Neural progenitor cell (in vitro differentiated cells): ENCODE measurements at regions not wholly inside any gene's neighbourhood (a gene's known extent, or its start where the extent isn't known, plus 50 kb on each side); places are given as distances from the start of the nearest gene placed in this dataset.

ENCODE experiments used
- DNase-seq: peaks from one replicate; pipeline ENCODE4 v3.0.0-alpha.2; 2016; ENCODE audit warnings: low spot score
- H2AFZ ChIP-seq: fragments of 200-600 bp; sonication (generic); replicated peaks from 2 replicates; pipeline ENCODE4 v1.6.1; 2016; ENCODE audit warnings: antibody characterized with exemption
- H3F3A ChIP-seq: fragments of 200-600 bp; sonication (generic); 2 replicates; pipeline ENCODE4 v1.6.1; 2016; ENCODE audit warnings: antibody characterized with exemption, low read depth
- H3K27ac ChIP-seq: fragments of 200-600 bp; sonication (generic); 2 replicates; pipeline ENCODE4 v1.5.1; 2016; ENCODE audit warnings: mild to moderate bottlenecking
- H3K27me3 ChIP-seq: fragments of 200-600 bp; sonication (generic); 2 replicates; pipeline ENCODE4 v1.6.1; 2016; ENCODE audit warnings: mild to moderate bottlenecking, moderate library complexity
- H3K36me3 ChIP-seq: fragments of 200-600 bp; sonication (generic); 2 replicates; pipeline ENCODE4 v1.5.1; 2016
- H3K4me1 ChIP-seq: fragments of 200-600 bp; sonication (generic); 2 replicates; pipeline ENCODE4 v1.6.1; 2016; ENCODE audit warnings: mixed run types
- H3K4me2 ChIP-seq: fragments of 200-600 bp; sonication (generic); 2 replicates; pipeline ENCODE4 v1.6.1; 2016
- H3K4me3 ChIP-seq: fragments of 200-600 bp; sonication (generic); 2 replicates; pipeline ENCODE4 v1.5.1; 2016
- H3K79me2 ChIP-seq: fragments of 200-600 bp; sonication (generic); 2 replicates; pipeline ENCODE4 v1.6.1; 2016; ENCODE audit warnings: low read depth
- H3K9ac ChIP-seq: fragments of 200-600 bp; sonication (generic); 2 replicates; pipeline ENCODE4 v1.6.1; 2016
- H3K9me3 ChIP-seq: fragments of 200-600 bp; sonication (generic); 2 replicates; pipeline ENCODE4 v1.5.1; 2016; ENCODE audit warnings: low read depth
- H4K20me1 ChIP-seq: fragments of 200-600 bp; sonication (generic); 2 replicates; pipeline ENCODE4 v1.6.1; 2016; ENCODE audit warnings: low read depth
- H3K27ac Mint-ChIP-seq: 3 replicates; pipeline ENCODE4 v1.8.0; 2021; ENCODE audit warnings: mixed read lengths
- H3K27me3 Mint-ChIP-seq: 2 replicates; pipeline ENCODE4 v1.8.0; 2022; ENCODE audit warnings: low read depth, mild to moderate bottlenecking, inconsistent platforms, moderate library complexity, mixed read lengths; ENCODE audit not compliant: insufficient read depth
- H3K36me3 Mint-ChIP-seq: 3 replicates; pipeline ENCODE4 v1.8.0; 2021; ENCODE audit warnings: mixed read lengths
- H3K4me1 Mint-ChIP-seq: 3 replicates; pipeline ENCODE4 v1.8.0; 2021; ENCODE audit warnings: mixed read lengths
- H3K4me3 Mint-ChIP-seq: 3 replicates; pipeline ENCODE4 v1.8.0; 2021; ENCODE audit warnings: mild to moderate bottlenecking, moderate library complexity, mixed read lengths
- H3K9me3 Mint-ChIP-seq: 3 replicates; pipeline ENCODE4 v1.8.0; 2020; ENCODE audit warnings: mixed read lengths
- EZH2 ChIP-seq: fragments of 200-600 bp; sonication (generic); IDR thresholded peaks from 2 replicates; pipeline ENCODE4 v1.6.1; 2017; ENCODE audit warnings: antibody characterized with exemption, mild to moderate bottlenecking, moderate library complexity
- EZH2phosphoT487 ChIP-seq: fragments of 200-600 bp; sonication (generic); IDR thresholded peaks from 2 replicates; pipeline ENCODE4 v1.6.1; 2017; ENCODE audit warnings: antibody characterized with exemption
- TF ChIP-seq, protein P1 (sequence below): fragments of 200-600 bp; sonication (generic); IDR thresholded peaks from 2 replicates; pipeline ENCODE4 v1.5.1; 2017; ENCODE audit warnings: antibody characterized with exemption, mild to moderate bottlenecking

DNA sequence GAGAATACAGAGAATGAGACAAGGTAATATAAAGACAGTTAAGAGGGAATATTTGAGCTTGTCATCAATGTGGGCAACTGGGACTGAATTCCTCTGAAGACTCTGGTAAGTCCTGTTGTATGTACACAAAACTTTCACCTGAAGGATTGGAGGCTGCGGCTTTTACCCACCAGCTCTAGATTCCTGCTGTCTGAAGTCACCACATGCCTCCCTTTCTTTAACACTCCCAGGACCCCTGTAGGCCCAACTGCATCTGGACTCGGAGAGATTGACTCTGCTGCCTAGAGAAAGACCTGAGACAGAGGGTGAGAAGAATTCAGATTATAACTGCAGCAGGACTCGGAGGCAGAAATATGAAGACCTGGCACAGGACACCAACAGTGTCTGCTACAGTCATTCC, 1048.0 kb downstream of the PDHA2 start:
- Mint-ChIP-seq H3K9me3 (no peaks in the 10 kb centered on the region), H3K36me3 (no peaks in the 10 kb centered on the region), H3K4me1 (peaks cover 7% of the 10 kb centered on the region), H3K4me3 (no peak overlapping the region), H3K27me3 (no peaks in the 10 kb centered on the region), H3K27ac (no peak overlapping the region)
- no peaks in the 10 kb centered on the region for H3K4me1 ChIP-seq
- no peak overlapping the region for H2AFZ ChIP-seq
- TF ChIP-seq EZH2 (no peak), EZH2phosphoT487 (no peak)
- TF ChIP-seq, protein P1, sequence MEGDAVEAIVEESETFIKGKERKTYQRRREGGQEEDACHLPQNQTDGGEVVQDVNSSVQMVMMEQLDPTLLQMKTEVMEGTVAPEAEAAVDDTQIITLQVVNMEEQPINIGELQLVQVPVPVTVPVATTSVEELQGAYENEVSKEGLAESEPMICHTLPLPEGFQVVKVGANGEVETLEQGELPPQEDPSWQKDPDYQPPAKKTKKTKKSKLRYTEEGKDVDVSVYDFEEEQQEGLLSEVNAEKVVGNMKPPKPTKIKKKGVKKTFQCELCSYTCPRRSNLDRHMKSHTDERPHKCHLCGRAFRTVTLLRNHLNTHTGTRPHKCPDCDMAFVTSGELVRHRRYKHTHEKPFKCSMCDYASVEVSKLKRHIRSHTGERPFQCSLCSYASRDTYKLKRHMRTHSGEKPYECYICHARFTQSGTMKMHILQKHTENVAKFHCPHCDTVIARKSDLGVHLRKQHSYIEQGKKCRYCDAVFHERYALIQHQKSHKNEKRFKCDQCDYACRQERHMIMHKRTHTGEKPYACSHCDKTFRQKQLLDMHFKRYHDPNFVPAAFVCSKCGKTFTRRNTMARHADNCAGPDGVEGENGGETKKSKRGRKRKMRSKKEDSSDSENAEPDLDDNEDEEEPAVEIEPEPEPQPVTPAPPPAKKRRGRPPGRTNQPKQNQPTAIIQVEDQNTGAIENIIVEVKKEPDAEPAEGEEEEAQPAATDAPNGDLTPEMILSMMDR = no peak
- no peaks in the 10 kb centered on the region for H3K9me3 ChIP-seq
- DNase-seq = peak; percentile 9
- no peak overlapping the region for H3K4me3 ChIP-seq
- no peaks in the 10 kb centered on the region for H3K36me3 ChIP-seq
- no peaks in the 10 kb centered on the region for H3F3A ChIP-seq
- H4K20me1 ChIP-seq = no peaks in the 10 kb centered on the region
- no peak overlapping the region for H3K27ac ChIP-seq
- H3K27me3 ChIP-seq = no peaks in the 10 kb centered on the region
- H3K9ac ChIP-seq = no peak overlapping the region
- no peak overlapping the region for H3K4me2 ChIP-seq
- H3K79me2 ChIP-seq = no peaks in the 10 kb centered on the region

DNA sequence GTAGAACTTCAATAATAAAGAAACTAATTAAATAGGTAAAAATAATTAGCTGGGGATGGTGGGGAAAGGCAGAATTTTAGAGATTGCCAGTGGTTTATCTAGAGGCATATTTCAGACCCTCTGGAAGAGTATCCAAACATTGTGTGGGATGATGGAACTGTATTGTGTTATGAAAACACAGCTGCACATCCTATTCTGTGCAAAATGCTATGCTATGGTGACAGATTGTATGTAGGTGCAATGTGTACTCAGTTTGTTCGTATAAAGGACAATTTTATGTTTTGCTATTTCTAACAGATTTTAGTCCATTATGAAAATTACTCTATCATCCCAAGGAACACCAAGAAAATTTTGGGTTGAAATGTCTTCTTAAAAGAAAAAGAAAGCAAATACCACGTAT, 1054.7 kb downstream of the PDHA2 start:
- Mint-ChIP-seq H3K9me3 (no peaks in the 10 kb centered on the region), H3K27ac (no peak overlapping the region), H3K27me3 (no peaks in the 10 kb centered on the region), H3K4me3 (no peak overlapping the region), H3K36me3 (no peaks in the 10 kb centered on the region), H3K4me1 (no peaks in the 10 kb centered on the region)
- Histone ChIP-seq H3K4me3 (no peak overlapping the region), H3F3A (no peaks in the 10 kb centered on the region), H3K27me3 (no peaks in the 10 kb centered on the region), H3K79me2 (no peaks in the 10 kb centered on the region), H3K9me3 (no peaks in the 10 kb centered on the region), H3K4me2 (no peak overlapping the region), H2AFZ (no peak overlapping the region), H3K27ac (no peak overlapping the region), H3K9ac (no peak overlapping the region), H3K4me1 (no peaks in the 10 kb centered on the region), H4K20me1 (no peaks in the 10 kb centered on the region), H3K36me3 (no peaks in the 10 kb centered on the region)
- TF ChIP-seq EZH2 = no peak
- TF ChIP-seq, protein P1 = no peak
- TF ChIP-seq EZH2phosphoT487 = no peak
- DNase-seq = no peak

GRCh38 chr4:96895826-96896225, 1055.9 kb downstream of the PDHA2 start:
- Mint-ChIP-seq H3K27ac (no peak overlapping the region), H3K4me3 (no peak overlapping the region), H3K36me3 (no peaks in the 10 kb centered on the region), H3K4me1 (no peaks in the 10 kb centered on the region), H3K27me3 (no peaks in the 10 kb centered on the region), H3K9me3 (no peaks in the 10 kb centered on the region)
- Histone ChIP-seq H2AFZ (peak overlapping the region; percentile 61), H3K79me2 (no peaks in the 10 kb centered on the region), H3K27ac (no peak overlapping the region), H3K9me3 (no peaks in the 10 kb centered on the region), H3K36me3 (no peaks in the 10 kb centered on the region), H4K20me1 (no peaks in the 10 kb centered on the region), H3K27me3 (no peaks in the 10 kb centered on the region), H3K9ac (no peak overlapping the region), H3F3A (no peaks in the 10 kb centered on the region), H3K4me1 (no peaks in the 10 kb centered on the region), H3K4me3 (no peak overlapping the region), H3K4me2 (no peak overlapping the region)
- no peak for DNase-seq
- no peak for TF ChIP-seq EZH2phosphoT487
- TF ChIP-seq, protein P1 = no peak
- TF ChIP-seq EZH2 = no peak

DNA sequence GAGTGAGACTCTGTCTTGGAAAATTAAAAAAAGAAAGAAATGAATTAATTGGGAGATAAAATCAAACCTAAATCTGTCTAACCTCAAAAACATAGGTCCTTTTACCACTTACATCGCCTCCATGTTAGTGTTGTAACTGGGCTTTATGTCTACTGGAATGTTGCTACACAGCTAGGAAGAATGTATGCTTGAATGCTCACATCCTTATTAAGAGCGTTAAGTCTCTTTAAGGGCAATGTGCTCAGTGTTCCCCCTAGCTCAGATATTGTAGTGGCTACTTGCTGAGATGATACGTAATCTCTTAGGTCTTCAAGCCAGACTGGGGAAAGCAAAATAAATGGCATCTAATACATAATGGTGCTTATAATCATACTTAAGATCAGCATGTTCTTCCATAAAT, 1072.8 kb downstream of the PDHA2 start:
- Mint-ChIP-seq H3K4me3 (no peak overlapping the region), H3K27me3 (no peaks in the 10 kb centered on the region), H3K9me3 (no peaks in the 10 kb centered on the region), H3K27ac (no peak overlapping the region), H3K4me1 (peaks cover 19% of the 10 kb centered on the region), H3K36me3 (no peaks in the 10 kb centered on the region)
- peak; percentile 73 for DNase-seq
- H3K4me2 ChIP-seq = peak overlapping the region; percentile 7
- no peak overlapping the region for H3K9ac ChIP-seq
- H3K27ac ChIP-seq = no peak overlapping the region
- no peaks in the 10 kb centered on the region for H3K36me3 ChIP-seq
- no peaks in the 10 kb centered on the region for H3F3A ChIP-seq
- H3K9me3 ChIP-seq = no peaks in the 10 kb centered on the region
- H2AFZ ChIP-seq = no peak overlapping the region
- no peaks in the 10 kb centered on the region for H4K20me1 ChIP-seq
- TF ChIP-seq EZH2phosphoT487 (no peak), EZH2 (no peak)
- TF ChIP-seq, protein P1 = no peak
- H3K79me2 ChIP-seq = no peaks in the 10 kb centered on the region
- H3K27me3 ChIP-seq = no peaks in the 10 kb centered on the region
- peaks cover 13% of the 10 kb centered on the region for H3K4me1 ChIP-seq
- no peak overlapping the region for H3K4me3 ChIP-seq
